HG03457 (cell line): ENCODE measurements at regions not wholly inside any gene's neighbourhood (a gene's known extent, or its start where the extent isn't known, plus 50 kb on each side); places are given as distances from the start of the nearest gene placed in this dataset.

Experiments
- ATAC-seq: cut with Tn5 transposase; IDR thresholded peaks from one replicate; pipeline ENCODE4 v1.9.1; 2021; ENCODE audit warnings: moderate number of reproducible peaks; ENCODE audit not compliant: unreplicated experiment

DNA sequence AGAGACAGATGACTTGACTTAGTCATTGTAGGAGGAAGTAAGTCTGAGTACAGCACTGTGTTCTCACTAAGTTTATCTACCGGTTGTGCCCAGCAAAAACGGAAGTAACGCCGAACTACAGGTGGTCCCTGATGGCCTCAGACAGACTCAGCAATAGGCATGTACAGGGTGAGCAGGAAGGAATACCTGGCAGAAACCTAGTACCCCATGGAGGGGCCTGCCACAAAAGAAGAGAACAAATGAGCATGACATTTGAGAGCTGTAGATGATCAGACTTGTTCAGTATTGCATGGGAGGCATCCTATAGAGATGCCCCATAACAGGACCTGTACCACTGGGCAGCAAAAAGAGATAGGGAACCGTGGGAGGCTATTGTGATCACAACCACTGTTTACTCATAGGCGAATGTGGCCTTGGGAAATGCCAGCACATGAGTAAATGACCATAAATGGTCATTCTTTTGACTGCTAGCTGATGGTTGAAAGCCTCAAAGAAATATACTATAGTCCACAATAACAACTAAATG lies 106.4 kb upstream of the TAB2 start:
- no peak for ATAC-seq

GRCh38 chr6:149212206-149212605 lies 105.3 kb upstream of the TAB2 start:
- ATAC-seq = no peak

DNA sequence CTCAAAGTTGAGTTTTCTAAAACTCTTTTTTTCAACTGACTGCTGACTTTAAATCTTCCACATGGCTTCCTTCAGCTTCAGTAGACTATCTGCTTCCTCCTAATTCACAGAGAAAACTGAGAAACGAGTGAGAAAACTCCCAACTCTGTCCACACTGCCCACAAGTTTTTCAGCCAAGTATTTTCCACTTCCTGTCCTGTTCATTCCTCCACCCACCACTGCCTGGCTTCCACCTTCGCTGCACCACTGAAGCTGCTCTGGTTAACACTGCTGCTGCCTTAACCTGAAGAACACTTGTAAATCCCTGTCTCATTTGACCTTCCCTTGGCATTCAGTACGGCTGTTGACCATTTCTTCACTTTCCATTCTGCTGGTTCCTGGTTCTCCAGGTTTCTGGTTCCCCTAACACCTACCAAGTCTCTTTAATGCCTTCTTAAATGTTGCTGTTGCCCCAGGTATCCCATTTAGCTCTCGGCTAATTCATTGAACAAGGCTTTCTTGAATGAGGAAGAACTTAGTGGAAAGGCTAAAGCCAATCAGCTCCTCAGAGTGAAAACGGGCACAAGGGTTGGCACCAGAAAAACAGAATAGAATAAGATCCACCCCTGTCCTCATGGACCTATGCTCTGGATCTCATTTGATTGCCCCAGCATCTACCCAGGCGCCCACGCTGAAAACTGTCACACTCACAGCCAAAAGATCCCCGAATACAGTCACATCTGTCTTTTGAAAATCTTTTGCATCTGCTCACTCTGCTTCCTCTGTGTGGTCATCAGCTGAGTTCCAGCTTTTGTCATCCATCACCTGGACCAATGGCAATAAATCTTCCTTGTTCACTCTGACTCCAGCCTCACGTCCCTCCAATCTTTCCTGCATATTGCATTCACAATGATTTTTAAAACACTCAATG lies 104.4 kb upstream of the TAB2 start:
- ATAC-seq = no peak

GRCh38 chr6:149213829-149214228 lies 103.7 kb upstream of the TAB2 start:
- no peak for ATAC-seq

DNA sequence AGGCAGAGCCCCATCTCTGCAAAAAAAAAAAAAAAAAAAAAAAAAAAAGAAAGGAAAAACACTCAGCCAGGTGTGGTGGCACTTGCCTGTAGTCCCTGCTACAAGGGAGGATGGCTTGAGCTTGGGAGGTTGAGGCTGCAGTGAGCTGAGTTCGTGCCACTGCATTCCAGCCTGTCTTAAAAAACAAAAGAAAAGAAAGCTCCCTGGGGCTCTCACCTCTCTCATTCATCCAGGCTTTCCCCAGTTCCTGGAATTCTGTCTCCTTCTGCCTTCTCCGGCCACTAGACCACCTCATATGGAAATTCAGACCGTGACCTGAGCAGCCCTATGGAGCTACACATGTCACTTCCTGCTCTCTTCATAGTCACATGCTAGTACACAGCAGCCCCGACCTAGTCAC lies 101.1 kb upstream of the TAB2 start:
- ATAC-seq = no peak

- peak; percentile 75 for ATAC-seq
Observed at GRCh38 chr6:149217466-149217888, 100.0 kb upstream of the TAB2 start.

GRCh38 chr6:149218471-149218870 lies 99.0 kb upstream of the TAB2 start:
- no peak for ATAC-seq

DNA sequence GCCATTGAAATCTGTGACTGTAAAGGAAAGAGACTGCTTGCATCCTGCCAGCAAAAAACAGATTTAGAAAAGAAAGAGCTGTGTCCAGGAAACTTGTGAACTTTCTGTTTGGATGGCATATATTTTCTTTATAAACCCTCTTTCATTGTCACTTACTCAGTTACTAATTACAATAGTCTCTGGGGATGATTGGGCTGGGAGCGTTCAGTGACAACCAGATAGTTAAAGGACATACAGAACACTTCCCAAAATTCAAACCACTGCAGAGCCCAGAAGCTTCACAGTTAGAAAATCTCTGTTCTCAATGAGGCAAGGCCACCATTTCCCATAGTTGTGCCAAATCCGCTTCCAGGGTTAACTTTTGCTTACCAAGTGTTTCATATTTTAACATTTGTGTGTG lies 98.6 kb upstream of the TAB2 start:
- no peak for ATAC-seq

- ATAC-seq = no peak
Observed at GRCh38 chr6:149220882-149221773, 96.4 kb upstream of the TAB2 start.

- no peak for ATAC-seq
Observed at GRCh38 chr6:149221774-149222070, 95.8 kb upstream of the TAB2 start.

GRCh38 chr6:149223120-149223903 lies 94.2 kb upstream of the TAB2 start:
- no peak for ATAC-seq

- no peak for ATAC-seq
Observed at GRCh38 chr6:149223904-149224351, 93.6 kb upstream of the TAB2 start.

DNA sequence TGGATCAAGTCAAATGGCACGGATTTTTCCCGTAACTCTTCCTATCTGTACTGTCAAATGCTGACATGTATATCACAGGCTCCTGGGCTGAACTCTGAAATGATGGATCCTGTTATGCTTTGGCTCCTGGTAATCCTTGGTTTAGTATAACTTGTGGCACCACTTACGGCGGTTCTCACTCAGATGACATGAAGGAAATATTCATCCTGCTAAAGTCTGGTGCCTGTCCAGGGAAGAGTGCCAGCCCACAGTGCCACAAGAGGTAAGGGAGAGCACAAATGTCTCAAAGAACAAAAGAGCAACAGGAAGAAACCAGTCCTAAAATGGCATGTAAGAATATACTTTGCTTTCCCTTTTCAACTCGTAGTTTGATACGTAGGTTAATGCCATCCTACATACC lies 93.1 kb upstream of the TAB2 start:
- ATAC-seq = no peak

GRCh38 chr6:149225370-149225769 lies 92.1 kb upstream of the TAB2 start:
- no peak for ATAC-seq

GRCh38 chr6:149225946-149226345 lies 91.6 kb upstream of the TAB2 start:
- no peak for ATAC-seq

- ATAC-seq = no peak
Observed at GRCh38 chr6:149227796-149228195, 89.7 kb upstream of the TAB2 start.

GRCh38 chr6:149228311-149228955 lies 89.1 kb upstream of the TAB2 start:
- ATAC-seq = no peak

GRCh38 chr6:149229096-149229495 lies 88.4 kb upstream of the TAB2 start:
- no peak for ATAC-seq

DNA sequence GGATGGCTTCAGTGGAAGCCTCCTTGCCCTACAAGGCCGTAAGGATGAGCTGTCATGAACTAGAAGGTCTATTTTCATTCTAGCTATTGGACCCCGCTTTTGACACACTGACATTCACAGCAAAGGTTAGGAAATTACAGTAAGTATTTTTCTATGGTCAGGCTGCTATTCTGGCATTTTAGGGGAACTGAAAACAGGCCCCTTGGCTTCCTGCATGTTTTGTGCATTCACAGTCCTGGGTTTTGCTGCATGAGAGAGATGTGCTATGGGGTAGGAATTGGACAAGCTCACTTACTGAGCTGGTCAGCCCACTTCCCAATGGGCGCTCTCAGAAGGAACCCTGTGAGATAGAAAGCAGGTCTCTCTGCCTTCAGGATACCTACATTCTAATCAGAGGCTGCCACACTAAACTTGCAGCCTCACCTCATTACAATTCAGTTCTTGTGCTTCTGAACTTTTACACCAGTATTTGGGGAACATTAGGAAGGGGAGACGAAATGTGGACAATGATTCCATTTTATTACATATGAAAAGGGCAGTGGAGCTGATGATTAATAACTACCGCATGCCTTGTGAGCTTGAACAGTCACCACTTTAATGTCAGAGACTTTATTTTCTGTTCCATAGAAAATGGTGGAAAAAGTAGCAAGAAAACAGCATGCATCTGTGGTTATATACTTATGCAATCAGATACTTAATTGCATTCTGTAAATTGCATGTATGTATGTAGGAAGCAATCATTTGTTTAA lies 86.6 kb upstream of the TAB2 start:
- no peak for ATAC-seq

DNA sequence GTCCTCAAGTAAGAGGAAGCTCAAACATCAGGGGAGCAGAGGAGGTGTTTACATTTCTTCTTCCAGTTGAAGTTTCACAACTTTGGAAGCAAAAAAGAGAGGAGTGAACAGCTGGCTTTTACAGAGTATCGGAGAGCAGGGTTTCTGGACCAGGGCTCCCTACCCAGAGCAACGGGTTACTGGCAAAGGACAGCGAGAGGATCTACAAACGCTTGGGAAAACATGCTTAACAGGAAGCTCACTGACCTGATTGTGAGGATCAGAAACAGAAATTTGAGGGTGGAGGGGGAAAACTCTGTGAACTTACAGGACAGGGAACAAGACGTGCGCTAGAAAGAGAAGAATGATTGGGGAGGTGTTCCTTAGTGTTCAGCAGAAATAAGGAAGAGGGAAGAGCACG lies 85.7 kb upstream of the TAB2 start:
- no peak for ATAC-seq
